ENCODE measurements at regions not wholly inside any gene's neighbourhood (a gene's known extent, or its start where the extent isn't known, plus 50 kb on each side); places are given as distances from the start of the nearest gene placed in this dataset.
A peak's percentile ranks its signal among the peaks of the same experiment; 100 is the strongest.

- no peak overlapping the region for H3K4me3 ChIP-seq
- H3K4me1 ChIP-seq, result peaks cover 0 to 3% (median 0%) of the 10 kb centered on the region in 4 donors
- ATAC-seq (ENCODE audit: low FRiP score in 2 of 2), result peak; percentile 40 to 47
- WGBS, 2 donors, result 59 to 79% methylated on average over 8 of the region's 8 CpGs
- H3K27me3 ChIP-seq, result no peaks in the 10 kb centered on the region
- H3K27ac ChIP-seq, result no peak overlapping the region
- TF ChIP-seq EP300 (IDR thresholded peaks at IDR 0.05) (no peak), POLR2AphosphoS5 (IDR thresholded peaks at IDR 0.05) (no peak), POLR2A (IDR thresholded peaks at IDR 0.05) (no peak), CTCF (IDR thresholded peaks at IDR 0.05) (no peak)
- DNase-seq, result no peak
- H3K36me3 ChIP-seq, result no peaks in the 10 kb centered on the region
- no peaks in the 10 kb centered on the region for H3K9me3 ChIP-seq
Observed at GRCh38 chr21:35100349-35100811, 51.3 kb upstream of the RUNX1 start.

- DNase-seq, result no peak
- 62 to 78% methylated on average over 1 of the region's 1 CpG for WGBS, 2 donors
Observed at GRCh38 chr21:35099310-35099709, 50.2 kb upstream of the RUNX1 start.

More at GRCh38 chr21:35099310-35099709, 50.2 kb upstream of the RUNX1 start:
- H3K27me3 ChIP-seq, result no peaks in the 10 kb centered on the region
- no peak for TF ChIP-seq CTCF (IDR thresholded peaks at IDR 0.05)
- no peak for TF ChIP-seq POLR2A (IDR thresholded peaks at IDR 0.05)
- no peak for TF ChIP-seq POLR2AphosphoS5 (IDR thresholded peaks at IDR 0.05)
- TF ChIP-seq EP300 (IDR thresholded peaks at IDR 0.05), result no peak
- ATAC-seq (ENCODE audit: low FRiP score in 2 of 2), result no peak
- no peaks in the 10 kb centered on the region for H3K9me3 ChIP-seq
- H3K27ac ChIP-seq, result no peak overlapping the region
- H3K4me1 ChIP-seq, result peaks cover 0 to 3% (median 0%) of the 10 kb centered on the region in 4 donors
- H3K4me3 ChIP-seq, result no peak overlapping the region
- H3K36me3 ChIP-seq, result no peaks in the 10 kb centered on the region

Small RNA genes lying in the stretch of these regions (small RNA-seq; reads per million reads assigned to genes)
- 0 reads per million in 4 donors for gene EZH2P1
- 0 reads per million in 4 donors for gene MIR802

Data from upper lobe of left lung (tissue), 6 donors.